Activated naive CD4-positive, alpha-beta T cell treated with anti-CD3 and anti-CD28 coated beads, Interleukin-2, amount 50 U/mL, for 24 hours (primary cell): ENCODE measurements at regions not wholly inside any gene's neighbourhood (a gene's known extent, or its start where the extent isn't known, plus 50 kb on each side); places are given as distances from the start of the nearest gene placed in this dataset.

Experiments used
- H3K27ac Mint-ChIP-seq: one replicate; pipeline ENCODE4 v1.8.0; 2021; ENCODE audit warnings: mild to moderate bottlenecking, mixed read lengths
- H3K27me3 Mint-ChIP-seq: one replicate; pipeline ENCODE4 v1.8.0; 2021; ENCODE audit warnings: mixed read lengths
- H3K36me3 Mint-ChIP-seq: one replicate; pipeline ENCODE4 v1.8.0; 2021; ENCODE audit warnings: mixed read lengths
- H3K4me1 Mint-ChIP-seq: one replicate; pipeline ENCODE4 v1.8.0; 2021; ENCODE audit warnings: mixed read lengths
- H3K4me3 Mint-ChIP-seq: one replicate; pipeline ENCODE4 v1.8.0; 2021; ENCODE audit warnings: mild to moderate bottlenecking, mixed read lengths
- H3K9me3 Mint-ChIP-seq: one replicate; pipeline ENCODE4 v1.8.0; 2021; ENCODE audit warnings: mixed read lengths

DNA sequence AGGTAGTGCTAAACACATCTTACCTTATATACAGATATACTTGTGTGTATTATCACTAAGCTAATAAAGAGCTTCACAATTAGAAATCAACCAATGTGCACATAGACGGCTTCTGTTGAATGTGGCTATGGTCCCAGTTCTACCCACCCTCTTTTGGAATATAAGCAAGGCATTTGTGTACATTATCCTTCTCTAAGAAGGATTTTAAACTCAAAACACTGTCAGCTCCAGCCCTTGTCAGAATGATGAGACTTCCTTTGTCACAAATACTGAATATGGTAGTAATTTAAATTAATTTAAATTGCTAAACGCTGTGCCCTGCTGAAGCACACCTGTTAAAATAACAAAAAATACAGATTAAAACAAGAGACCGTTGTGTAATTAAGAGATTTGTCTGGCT is 107.9 kb upstream of the GRAMD2B start:
- Mint-ChIP-seq H3K27me3 (peaks cover 5% of the 10 kb centered on the region), H3K9me3 (no peaks in the 10 kb centered on the region), H3K36me3 (no peaks in the 10 kb centered on the region), H3K4me3 (no peak overlapping the region), H3K4me1 (no peaks in the 10 kb centered on the region), H3K27ac (no peak overlapping the region)

DNA sequence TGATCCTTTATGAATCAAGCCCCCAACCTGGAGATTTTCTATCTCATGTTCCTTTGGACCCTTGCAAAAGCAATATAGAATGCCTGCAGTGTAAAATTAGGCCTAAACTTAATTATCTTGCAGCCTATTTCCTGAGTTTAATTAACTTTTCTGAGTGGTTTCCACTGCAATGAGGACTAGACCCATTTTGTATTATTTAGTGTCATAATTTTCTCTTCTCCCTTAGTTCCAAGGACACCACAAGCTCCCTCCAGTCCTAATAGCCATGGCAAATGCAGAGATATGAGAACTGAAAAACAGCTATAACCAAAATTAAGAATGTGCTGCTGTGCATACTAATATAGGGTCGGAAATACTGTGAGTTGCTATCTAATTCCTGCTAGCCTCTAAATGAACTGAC is 90.9 kb upstream of the GRAMD2B start:
- Mint-ChIP-seq H3K9me3 (no peaks in the 10 kb centered on the region), H3K27ac (no peak overlapping the region), H3K36me3 (no peaks in the 10 kb centered on the region), H3K4me1 (no peaks in the 10 kb centered on the region), H3K27me3 (peaks cover 4% of the 10 kb centered on the region), H3K4me3 (no peak overlapping the region)

GRCh38 chr5:126334760-126335159 is 88.4 kb upstream of the GRAMD2B start:
- Mint-ChIP-seq H3K36me3 (no peaks in the 10 kb centered on the region), H3K4me1 (no peaks in the 10 kb centered on the region), H3K27ac (no peak overlapping the region), H3K9me3 (no peaks in the 10 kb centered on the region), H3K4me3 (no peak overlapping the region), H3K27me3 (no peaks in the 10 kb centered on the region)

DNA sequence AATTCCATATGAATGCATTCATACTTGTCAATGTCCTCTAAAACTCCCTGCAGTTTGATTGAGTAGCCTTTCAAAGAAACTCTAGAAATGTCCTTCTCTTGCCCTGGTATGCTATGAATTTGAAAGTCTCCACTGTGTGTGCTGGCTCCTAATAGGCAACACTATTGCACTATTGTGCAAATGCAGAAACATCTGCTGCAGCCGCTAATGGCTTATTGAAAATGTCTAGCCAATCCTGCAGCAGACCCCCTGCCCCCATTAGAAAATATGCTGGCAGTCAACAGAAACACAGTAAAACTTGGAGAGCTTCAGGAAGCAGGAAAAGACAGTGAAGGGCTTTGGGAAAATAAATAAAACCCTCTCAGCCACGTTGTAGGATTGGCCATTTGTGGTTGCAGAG is 87.3 kb upstream of the GRAMD2B start:
- H3K9me3 Mint-ChIP-seq: no peaks in the 10 kb centered on the region
- H3K4me1 Mint-ChIP-seq: no peaks in the 10 kb centered on the region

DNA sequence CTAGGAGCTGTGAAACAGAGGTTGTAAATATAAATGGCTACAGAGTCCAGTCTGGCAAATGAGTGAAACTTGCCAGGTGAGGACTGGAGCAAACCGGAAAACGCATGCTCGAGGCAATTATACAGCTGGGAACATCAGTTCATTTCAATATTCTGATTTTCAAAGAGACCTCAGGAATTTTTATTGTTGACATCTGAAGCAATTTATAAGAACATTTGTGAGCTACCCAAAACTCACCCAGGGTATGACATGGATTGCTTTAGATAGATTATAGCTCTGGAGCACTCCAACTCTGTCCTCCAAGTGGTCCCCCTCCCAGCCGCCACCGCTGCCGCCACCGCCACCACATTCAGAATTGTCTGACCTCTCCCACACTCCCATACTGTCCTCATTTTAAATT is 84.6 kb upstream of the GRAMD2B start:
- H3K4me3 Mint-ChIP-seq: no peak overlapping the region
- H3K36me3 Mint-ChIP-seq: no peaks in the 10 kb centered on the region
- H3K9me3 Mint-ChIP-seq: no peaks in the 10 kb centered on the region
- no peak overlapping the region for H3K27ac Mint-ChIP-seq
- peaks cover 3% of the 10 kb centered on the region for H3K27me3 Mint-ChIP-seq
- H3K4me1 Mint-ChIP-seq: no peaks in the 10 kb centered on the region

More for the DNA sequence above, 87.3 kb upstream of the GRAMD2B start:
- Mint-ChIP-seq H3K27me3 (peaks cover 1% of the 10 kb centered on the region), H3K27ac (no peak overlapping the region), H3K4me3 (no peak overlapping the region), H3K36me3 (no peaks in the 10 kb centered on the region)

- no peak overlapping the region for H3K4me3 Mint-ChIP-seq
- H3K27me3 Mint-ChIP-seq: peaks cover 8% of the 10 kb centered on the region
- no peaks in the 10 kb centered on the region for H3K4me1 Mint-ChIP-seq
- H3K36me3 Mint-ChIP-seq: no peaks in the 10 kb centered on the region
- no peak overlapping the region for H3K27ac Mint-ChIP-seq
- no peaks in the 10 kb centered on the region for H3K9me3 Mint-ChIP-seq
Measured at GRCh38 chr5:126339215-126339805, 83.9 kb upstream of the GRAMD2B start.

DNA sequence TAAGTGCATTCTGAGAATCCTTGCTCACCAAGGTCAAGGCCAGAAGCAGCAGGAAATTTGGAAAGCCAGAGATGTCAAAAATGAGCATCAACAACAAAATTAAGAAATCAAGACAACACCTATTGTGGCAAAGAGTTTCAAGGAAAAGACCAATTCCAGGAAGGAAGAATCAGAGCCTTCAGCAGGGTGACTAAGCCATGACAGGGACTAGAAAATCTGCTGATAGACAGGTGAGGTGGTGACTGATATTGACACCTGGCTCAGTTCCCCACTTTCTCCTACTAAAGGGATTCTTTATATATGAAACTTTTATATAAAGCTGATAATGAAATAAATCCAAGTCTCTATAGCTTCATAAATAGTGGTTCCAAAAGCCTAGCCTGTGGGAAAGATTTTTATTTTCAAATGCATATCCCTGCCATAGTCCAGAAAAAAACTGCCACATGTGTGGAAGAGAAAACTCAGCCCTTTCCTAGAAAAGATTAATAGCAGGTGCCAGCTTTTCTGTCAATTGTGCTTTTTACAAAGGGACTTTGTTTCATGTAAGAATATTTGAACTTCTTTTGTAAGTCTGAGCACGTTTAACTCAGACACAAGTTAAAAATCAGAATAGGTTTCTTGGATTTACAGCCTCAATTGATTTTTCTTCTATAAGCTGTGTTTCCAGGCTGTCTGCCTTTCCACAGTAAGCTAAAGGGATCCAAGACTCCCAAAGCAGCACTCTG is 81.1 kb upstream of the GRAMD2B start:
- Mint-ChIP-seq H3K36me3 (no peaks in the 10 kb centered on the region), H3K4me3 (no peak overlapping the region), H3K27me3 (peaks cover 17% of the 10 kb centered on the region), H3K4me1 (no peaks in the 10 kb centered on the region), H3K27ac (no peak overlapping the region), H3K9me3 (no peaks in the 10 kb centered on the region)

- Mint-ChIP-seq H3K4me1 (peaks cover 2% of the 10 kb centered on the region), H3K27ac (no peak overlapping the region), H3K36me3 (no peaks in the 10 kb centered on the region), H3K4me3 (no peak overlapping the region), H3K9me3 (no peaks in the 10 kb centered on the region), H3K27me3 (peaks cover 11% of the 10 kb centered on the region)
Measured at GRCh38 chr5:126348855-126349635, 74.2 kb upstream of the GRAMD2B start.

GRCh38 chr5:126351153-126351552 is 72.1 kb upstream of the GRAMD2B start:
- H3K27me3 Mint-ChIP-seq: peaks cover 1% of the 10 kb centered on the region
- H3K9me3 Mint-ChIP-seq: no peaks in the 10 kb centered on the region
- peaks cover 17% of the 10 kb centered on the region for H3K4me1 Mint-ChIP-seq
- H3K4me3 Mint-ChIP-seq: no peak overlapping the region
- no peaks in the 10 kb centered on the region for H3K36me3 Mint-ChIP-seq
- no peak overlapping the region for H3K27ac Mint-ChIP-seq

- Mint-ChIP-seq H3K27me3 (no peaks in the 10 kb centered on the region), H3K9me3 (no peaks in the 10 kb centered on the region), H3K4me3 (peak overlapping the region; percentile 66), H3K36me3 (no peaks in the 10 kb centered on the region), H3K27ac (no peak overlapping the region), H3K4me1 (peaks cover 17% of the 10 kb centered on the region)
Measured at GRCh38 chr5:126354012-126354857, 69.0 kb upstream of the GRAMD2B start.

DNA sequence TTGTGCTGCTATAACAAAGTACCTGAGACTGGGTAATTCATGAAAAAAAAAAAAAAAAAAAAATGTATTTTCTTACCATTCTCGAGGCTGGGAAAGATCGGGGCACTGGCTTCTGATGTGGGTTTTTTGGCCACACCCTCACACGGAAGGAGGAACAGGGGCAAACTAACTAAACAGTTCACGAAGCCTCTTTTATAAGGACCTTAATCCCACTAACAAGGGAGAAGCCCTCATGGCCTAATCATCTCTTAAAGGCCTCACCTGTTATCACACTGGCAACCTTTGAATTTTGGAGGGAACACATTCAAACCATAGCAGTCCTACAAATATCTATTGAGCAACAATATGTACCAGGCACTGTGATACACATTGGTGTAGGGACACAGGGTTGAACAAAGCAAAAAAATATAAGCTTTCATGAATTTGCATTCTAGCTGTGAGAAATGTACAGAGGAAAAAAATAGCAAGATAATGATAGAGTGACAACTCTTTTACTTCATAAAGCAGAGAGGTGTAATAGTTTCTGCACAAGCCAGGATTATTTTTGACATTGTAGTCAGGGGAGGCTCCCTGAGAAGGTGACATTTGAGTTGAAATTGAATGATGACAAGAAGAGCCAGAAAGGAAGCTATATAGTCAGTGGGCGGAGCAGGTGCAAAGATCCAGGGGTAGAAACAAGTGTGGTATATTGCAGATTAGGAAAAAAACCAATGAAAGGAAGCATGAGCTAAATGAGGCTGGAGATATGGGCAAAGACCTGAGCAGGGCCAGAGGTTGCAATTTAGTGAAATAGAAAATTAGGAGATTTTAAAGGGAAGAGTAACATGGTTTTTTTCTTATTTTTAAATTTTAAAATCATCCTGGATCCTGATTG is 68.1 kb upstream of the GRAMD2B start:
- Mint-ChIP-seq H3K36me3 (no peaks in the 10 kb centered on the region), H3K27ac (peak overlapping the region; percentile 25), H3K9me3 (no peaks in the 10 kb centered on the region), H3K27me3 (no peaks in the 10 kb centered on the region), H3K4me3 (no peak overlapping the region), H3K4me1 (peaks cover 17% of the 10 kb centered on the region)

- Mint-ChIP-seq H3K9me3 (no peaks in the 10 kb centered on the region), H3K36me3 (no peaks in the 10 kb centered on the region), H3K4me1 (peaks cover 17% of the 10 kb centered on the region), H3K27me3 (no peaks in the 10 kb centered on the region), H3K27ac (no peak overlapping the region), H3K4me3 (no peak overlapping the region)
Measured at GRCh38 chr5:126355940-126356339, 67.3 kb upstream of the GRAMD2B start.

DNA sequence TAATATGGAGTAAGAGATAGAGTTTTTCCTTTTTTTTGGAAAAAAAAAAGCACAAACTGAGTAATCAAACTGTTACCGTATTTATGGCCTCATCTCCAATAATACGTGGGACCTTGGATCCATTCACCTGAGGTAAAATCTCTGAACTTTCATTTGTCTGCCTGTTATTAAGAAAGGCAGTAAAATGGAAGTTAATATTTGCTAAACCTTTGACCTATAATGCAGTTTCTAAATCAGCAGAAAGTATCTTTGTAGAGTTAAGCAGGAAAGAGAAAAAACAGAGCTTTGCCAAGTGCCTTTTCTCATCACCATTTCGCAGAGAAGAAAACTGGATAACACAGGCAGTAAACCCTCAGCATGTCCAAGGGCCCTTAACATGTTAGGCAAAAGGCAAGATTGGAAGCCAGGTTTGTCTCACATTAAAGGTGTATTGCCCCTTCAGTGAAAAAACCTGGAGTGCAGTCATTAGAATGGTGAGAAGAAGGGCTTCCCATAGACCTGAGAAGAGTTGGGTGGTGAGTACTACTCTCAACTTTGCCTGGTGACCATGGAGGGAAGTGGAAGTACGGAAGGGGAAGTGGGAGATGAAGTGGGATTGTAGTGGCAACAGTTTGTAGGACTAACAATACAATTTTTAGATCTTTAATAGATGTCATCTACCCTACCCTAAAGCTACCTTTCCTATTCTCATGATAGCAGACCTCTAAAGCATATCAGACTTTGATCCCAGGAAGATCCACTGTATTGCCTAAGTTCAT is 65.4 kb upstream of the GRAMD2B start:
- peaks cover 17% of the 10 kb centered on the region for H3K4me1 Mint-ChIP-seq
- no peak overlapping the region for H3K4me3 Mint-ChIP-seq
- no peak overlapping the region for H3K27ac Mint-ChIP-seq
- no peaks in the 10 kb centered on the region for H3K27me3 Mint-ChIP-seq
- H3K36me3 Mint-ChIP-seq: no peaks in the 10 kb centered on the region
- H3K9me3 Mint-ChIP-seq: no peaks in the 10 kb centered on the region

GRCh38 chr5:126358525-126358924 is 64.7 kb upstream of the GRAMD2B start:
- Mint-ChIP-seq H3K27me3 (no peaks in the 10 kb centered on the region), H3K36me3 (no peaks in the 10 kb centered on the region), H3K9me3 (no peaks in the 10 kb centered on the region), H3K4me1 (peaks cover 17% of the 10 kb centered on the region), H3K4me3 (no peak overlapping the region), H3K27ac (no peak overlapping the region)
